ENCODE measurements at regions not wholly inside any gene's neighbourhood (a gene's known extent, or its start where the extent isn't known, plus 50 kb on each side); places are given as distances from the start of the nearest gene placed in this dataset.
"Not testable (repeated sequence)": the region's sequence is repeated elsewhere in the genome, so short reads cannot be mapped to it uniquely, and the experiment has no call there.

- H3K27me3 ChIP-seq (ENCODE audit: control insufficient read depth, insufficient read depth, low read length) = no peaks in the 10 kb centered on the region
- H3K4me3 ChIP-seq (ENCODE audit: low read depth, low read length) = no peak overlapping the region
- H3K27ac ChIP-seq (ENCODE audit: low read depth, low read length) = no peak overlapping the region
- POLR2A ChIA-PET = no interaction called here
- no peak for DNase-seq (ENCODE audit: low read depth, low spot score)
- no peak for TF ChIP-seq CTCF (IDR thresholded peaks at IDR 0.05; ENCODE audit: low read depth, low read length)
- H3K9me3 ChIP-seq (ENCODE audit: control insufficient read depth, insufficient read depth, low read length) = no peaks in the 10 kb centered on the region
- CTCF ChIA-PET = no interaction called here
These were observed 443.5 kb downstream of the OTOL1 start for GRCh38 chr3:161939918-161940620.

- no peak for DNase-seq (ENCODE audit: low read depth, low spot score)
- H3K9me3 ChIP-seq (ENCODE audit: control insufficient read depth, insufficient read depth, low read length) = no peaks in the 10 kb centered on the region
- no peak for TF ChIP-seq CTCF (IDR thresholded peaks at IDR 0.05; ENCODE audit: low read depth, low read length)
- no peaks in the 10 kb centered on the region for H3K27me3 ChIP-seq (ENCODE audit: control insufficient read depth, insufficient read depth, low read length)
- no peak overlapping the region for H3K4me3 ChIP-seq (ENCODE audit: low read depth, low read length)
- H3K27ac ChIP-seq (ENCODE audit: low read depth, low read length) = no peak overlapping the region
- POLR2A ChIA-PET = no interaction called here
- CTCF ChIA-PET = no interaction called here
These were observed 444.0 kb downstream of the OTOL1 start for GRCh38 chr3:161940621-161940965.

GRCh38 chr3:161941891-161942290 lies 445.3 kb downstream of the OTOL1 start:
- no peak for DNase-seq (ENCODE audit: low read depth, low spot score)
- Histone ChIP-seq H3K4me3 (ENCODE audit: low read depth, low read length) (no peak overlapping the region), H3K27me3 (ENCODE audit: control insufficient read depth, insufficient read depth, low read length) (no peaks in the 10 kb centered on the region), H3K27ac (ENCODE audit: low read depth, low read length) (no peak overlapping the region), H3K9me3 (ENCODE audit: control insufficient read depth, insufficient read depth, low read length) (no peaks in the 10 kb centered on the region)
- no peak for TF ChIP-seq CTCF (IDR thresholded peaks at IDR 0.05; ENCODE audit: low read depth, low read length)
- POLR2A ChIA-PET = no interaction called here
- CTCF ChIA-PET = no interaction called here

- H3K9me3 ChIP-seq (ENCODE audit: control insufficient read depth, insufficient read depth, low read length); H3K4me3 ChIP-seq (ENCODE audit: low read depth, low read length); H3K27ac ChIP-seq (ENCODE audit: low read depth, low read length); POLR2A ChIA-PET; H3K27me3 ChIP-seq (ENCODE audit: control insufficient read depth, insufficient read depth, low read length); DNase-seq (ENCODE audit: low read depth, low spot score); CTCF ChIA-PET: not testable (repeated sequence)
These were observed 447.3 kb downstream of the OTOL1 start for GRCh38 chr3:161943801-161944345.

- TF ChIP-seq CTCF (IDR thresholded peaks at IDR 0.05; ENCODE audit: low read depth, low read length) = no peak
- Histone ChIP-seq H3K27me3 (ENCODE audit: control insufficient read depth, insufficient read depth, low read length) (no peaks in the 10 kb centered on the region), H3K9me3 (ENCODE audit: control insufficient read depth, insufficient read depth, low read length) (no peaks in the 10 kb centered on the region), H3K27ac (ENCODE audit: low read depth, low read length) (no peak overlapping the region), H3K4me3 (ENCODE audit: low read depth, low read length) (no peak overlapping the region)
- POLR2A ChIA-PET = no interaction called here
- CTCF ChIA-PET = no interaction called here
- DNase-seq (ENCODE audit: low read depth, low spot score) = no peak
These were observed 449.9 kb downstream of the OTOL1 start for GRCh38 chr3:161946443-161946960.
